GM21619 (cell line): ENCODE measurements at regions not wholly inside any gene's neighbourhood (a gene's known extent, or its start where the extent isn't known, plus 50 kb on each side); places are given as distances from the start of the nearest gene placed in this dataset.
"Not testable (repeated sequence)": the region's sequence is repeated elsewhere in the genome, so short reads cannot be mapped to it uniquely, and the experiment has no call there.

Experiments
- ATAC-seq: cut with Tn5 transposase; IDR thresholded peaks from one replicate; pipeline ENCODE4 v1.9.1; 2021; ENCODE audit not compliant: unreplicated experiment

GRCh38 chr6:75031102-75031501 lies 174.8 kb downstream of the COL12A1 start:
- ATAC-seq: not testable (repeated sequence)

DNA sequence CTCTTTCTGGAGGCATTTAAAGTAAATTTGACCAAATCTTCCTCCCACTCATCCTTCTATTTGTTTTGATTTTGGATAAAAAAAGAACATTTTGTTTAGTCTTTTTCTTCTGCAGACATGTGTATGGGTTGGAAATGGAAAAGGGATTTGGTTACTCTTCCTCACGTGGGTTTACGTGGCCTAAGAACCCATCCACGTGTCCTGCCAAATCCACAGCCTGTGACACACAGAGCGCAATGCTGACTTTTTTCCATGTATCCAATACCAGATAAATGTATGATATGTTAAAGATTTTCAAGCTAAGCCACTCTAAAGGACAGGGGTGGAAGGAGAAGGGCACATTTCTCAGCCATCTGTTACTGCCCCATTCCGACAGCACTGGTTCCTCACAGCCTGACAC lies 176.5 kb downstream of the COL12A1 start:
- ATAC-seq: no peak

DNA sequence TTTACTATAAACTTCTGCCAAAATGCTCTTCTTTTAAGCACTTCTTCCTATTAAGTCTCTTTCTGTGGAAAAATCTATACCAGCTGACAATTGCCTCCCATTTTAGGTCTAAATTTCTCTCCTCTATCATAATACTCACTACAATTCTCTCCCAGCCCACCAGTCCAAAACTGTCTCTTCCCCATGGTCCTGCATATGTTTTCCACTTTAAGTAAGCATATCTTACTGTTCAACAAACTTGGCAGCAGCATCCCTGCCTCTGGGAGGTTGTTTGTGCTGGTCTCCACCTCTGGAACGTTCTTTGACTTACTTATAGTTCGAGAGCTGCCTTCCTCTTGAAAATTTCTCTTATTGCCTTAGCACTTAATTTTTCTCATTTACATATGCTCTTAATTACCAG lies 180.5 kb downstream of the COL12A1 start:
- ATAC-seq: no peak

DNA sequence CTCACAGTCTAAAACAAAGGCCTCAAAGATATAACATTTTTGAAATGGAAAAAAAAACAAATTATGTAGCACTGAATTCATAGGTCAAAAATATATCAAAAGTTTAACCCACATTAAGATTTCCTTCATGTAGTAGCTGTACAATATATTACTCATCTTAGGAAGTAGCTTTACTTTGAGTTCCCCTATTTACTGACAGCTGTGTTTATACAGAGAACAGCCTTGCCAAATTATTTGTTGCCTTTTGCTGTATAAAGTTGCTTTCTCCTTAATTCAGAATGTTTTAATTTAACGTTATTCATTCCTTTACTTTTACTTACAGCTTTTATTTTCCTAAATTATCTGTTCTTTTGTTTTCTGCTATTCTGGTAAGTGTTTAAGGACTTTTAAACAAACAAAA lies 181.0 kb downstream of the COL12A1 start:
- ATAC-seq: no peak

DNA sequence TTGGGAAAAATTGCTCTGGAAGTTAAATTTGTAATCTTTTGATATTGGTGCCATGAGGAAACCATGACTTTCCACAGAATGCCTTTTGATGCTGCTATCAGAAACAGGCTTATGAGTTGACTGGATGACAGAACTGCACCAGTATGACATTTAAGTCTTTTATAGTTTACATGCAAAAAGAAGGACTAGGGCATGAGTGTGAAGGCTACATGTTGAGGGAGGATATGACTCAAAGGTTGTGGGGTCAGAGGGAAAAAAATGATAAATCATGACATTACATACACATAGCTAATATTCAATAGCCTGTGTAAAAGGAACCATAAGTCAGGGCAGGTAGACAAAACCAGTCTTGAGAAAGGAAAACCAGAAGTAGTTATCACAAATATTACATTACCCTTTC lies 182.2 kb downstream of the COL12A1 start:
- ATAC-seq: no peak

DNA sequence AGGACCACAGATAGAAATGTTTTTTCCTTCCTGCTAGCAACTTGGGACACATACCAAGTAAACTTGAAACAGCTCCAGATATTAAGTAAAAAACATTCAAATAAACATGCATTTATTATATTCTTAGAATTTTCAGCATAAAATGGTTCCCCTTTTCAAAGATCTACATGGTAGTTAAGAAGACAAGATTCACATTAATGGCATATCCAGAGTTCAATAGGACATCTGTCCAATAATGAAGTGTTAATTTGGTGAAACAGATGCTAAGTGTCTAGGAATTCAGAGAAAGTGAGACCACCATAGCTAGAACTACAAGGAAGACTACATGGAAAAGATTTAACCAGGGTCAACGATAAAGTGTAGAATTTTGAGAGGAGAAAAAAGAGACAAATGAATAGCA lies 184.9 kb downstream of the COL12A1 start:
- ATAC-seq: no peak

DNA sequence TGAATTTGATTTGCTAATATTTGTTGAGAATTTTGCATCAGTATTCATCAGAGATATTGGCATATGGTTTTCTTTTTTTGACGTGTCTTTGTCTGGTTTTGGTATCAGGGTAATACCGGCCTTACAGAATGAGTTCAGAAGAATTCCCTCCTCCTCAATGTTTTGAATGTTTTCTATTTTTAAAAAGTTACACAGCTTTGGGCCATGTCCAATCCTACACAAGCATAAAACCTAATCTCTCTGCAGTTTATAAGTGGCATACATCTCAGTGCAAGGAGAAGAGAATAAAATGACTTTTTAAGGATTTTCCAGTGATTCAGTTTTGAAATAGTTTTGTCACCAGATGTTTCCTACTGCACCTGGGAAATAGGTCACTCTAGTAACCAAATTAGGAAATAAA lies 185.5 kb downstream of the COL12A1 start:
- ATAC-seq: no peak

DNA sequence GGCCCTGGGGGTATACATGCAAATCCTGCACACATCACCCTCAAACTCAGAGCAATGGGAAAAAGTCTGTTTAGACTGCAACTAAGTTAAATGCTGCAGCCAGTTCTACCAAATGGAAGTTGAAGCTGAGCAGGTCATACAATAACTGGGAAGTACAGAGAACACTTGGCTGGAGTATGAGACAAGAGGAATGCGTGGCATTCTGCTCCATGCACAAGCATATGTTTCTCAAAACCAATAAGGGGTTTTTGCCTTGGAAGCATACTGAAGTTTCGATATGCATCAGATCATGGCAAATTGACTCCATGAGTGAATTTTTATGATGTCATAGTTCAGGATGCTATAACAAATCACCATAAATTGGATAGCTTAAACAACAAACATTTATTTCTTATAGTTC lies 193.8 kb downstream of the COL12A1 start:
- ATAC-seq: no peak

DNA sequence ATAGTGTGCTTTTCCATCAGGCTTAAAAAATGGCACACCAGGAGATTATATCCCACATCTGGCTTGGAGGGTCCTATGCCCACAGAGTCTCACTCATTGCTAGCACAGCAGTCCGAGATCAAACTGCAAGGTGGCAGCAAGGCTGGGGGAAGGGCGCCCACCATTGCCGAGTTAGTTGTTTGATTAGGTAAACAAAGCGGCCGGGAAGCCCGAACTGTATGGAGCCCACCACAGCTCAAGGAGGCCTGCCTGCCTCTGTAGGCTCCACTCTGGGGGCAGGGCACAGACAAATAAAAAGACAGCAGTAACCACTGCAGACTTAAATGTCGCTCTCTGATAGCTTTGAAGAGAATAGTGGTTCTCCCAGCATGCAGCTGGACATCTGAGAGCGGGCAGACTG lies 201.9 kb downstream of the COL12A1 start:
- not testable (repeated sequence) for ATAC-seq

DNA sequence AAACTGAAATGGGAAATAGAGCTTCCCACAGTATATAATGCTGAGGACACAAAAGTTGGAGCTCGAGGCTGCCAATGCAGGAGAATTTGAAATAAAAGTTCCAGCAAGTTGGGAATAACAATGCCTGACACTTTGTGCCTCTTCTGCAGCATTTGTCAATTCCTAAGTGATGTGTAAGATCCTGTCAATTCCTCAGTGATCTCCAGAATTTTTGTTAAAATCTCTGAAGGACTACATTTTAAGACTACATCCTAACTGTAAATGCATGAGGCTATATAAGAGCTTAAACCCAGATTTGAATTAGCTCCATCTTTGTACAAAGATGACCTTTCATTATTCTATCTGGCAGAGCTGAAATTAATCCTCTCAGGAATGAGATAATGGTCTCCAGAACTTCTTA lies 208.2 kb downstream of the COL12A1 start:
- no peak for ATAC-seq

DNA sequence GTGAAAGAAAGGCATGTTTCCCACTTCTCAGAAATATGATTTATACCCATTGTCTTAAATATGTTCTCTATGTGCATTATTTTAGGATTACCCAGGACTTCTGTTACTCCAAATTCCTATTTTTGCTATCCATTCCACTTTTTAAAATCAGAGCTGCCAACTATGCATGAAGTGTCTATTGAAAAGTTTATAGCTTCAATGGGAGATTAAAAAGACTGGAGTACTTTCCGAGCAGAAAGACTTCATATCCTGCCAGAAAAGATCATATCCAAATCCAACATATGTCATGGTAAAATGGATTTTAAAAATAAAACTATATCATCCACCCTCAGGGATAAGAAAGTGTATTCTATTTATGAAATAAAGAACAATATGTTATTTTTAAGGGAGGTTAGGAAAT lies 212.7 kb downstream of the COL12A1 start:
- no peak for ATAC-seq

- ATAC-seq: no peak
Observed at GRCh38 chr6:74991573-74992332, 214.1 kb downstream of the COL12A1 start.

- ATAC-seq: no peak
Observed at GRCh38 chr6:74979065-74979766, 226.6 kb downstream of the COL12A1 start.

GRCh38 chr6:74976701-74977100 lies 229.2 kb downstream of the COL12A1 start:
- no peak for ATAC-seq

- no peak for ATAC-seq
Observed at GRCh38 chr6:74976026-74976425, 229.8 kb downstream of the COL12A1 start.

DNA sequence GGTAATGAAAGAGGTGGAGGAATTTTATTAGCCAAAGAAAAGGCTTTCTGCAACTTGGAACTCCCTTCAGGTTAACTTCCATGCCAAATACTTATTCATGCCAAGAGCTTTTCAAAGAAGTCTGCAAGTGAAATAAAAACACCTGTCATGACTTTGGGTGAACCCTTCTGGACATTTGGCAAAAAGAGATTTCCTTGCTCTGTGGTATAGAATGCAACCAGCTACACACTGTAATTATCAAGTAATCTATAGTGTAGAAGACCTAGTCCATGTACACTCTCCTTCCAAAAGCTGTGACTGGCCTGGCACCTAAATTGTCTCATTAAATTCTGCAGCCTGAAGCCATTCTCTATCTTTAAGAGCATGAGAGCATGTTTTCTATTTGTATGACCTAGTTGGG lies 232.3 kb downstream of the COL12A1 start:
- ATAC-seq: no peak

- no peak for ATAC-seq
Observed at GRCh38 chr6:74971633-74972032, 234.2 kb downstream of the COL12A1 start.

DNA sequence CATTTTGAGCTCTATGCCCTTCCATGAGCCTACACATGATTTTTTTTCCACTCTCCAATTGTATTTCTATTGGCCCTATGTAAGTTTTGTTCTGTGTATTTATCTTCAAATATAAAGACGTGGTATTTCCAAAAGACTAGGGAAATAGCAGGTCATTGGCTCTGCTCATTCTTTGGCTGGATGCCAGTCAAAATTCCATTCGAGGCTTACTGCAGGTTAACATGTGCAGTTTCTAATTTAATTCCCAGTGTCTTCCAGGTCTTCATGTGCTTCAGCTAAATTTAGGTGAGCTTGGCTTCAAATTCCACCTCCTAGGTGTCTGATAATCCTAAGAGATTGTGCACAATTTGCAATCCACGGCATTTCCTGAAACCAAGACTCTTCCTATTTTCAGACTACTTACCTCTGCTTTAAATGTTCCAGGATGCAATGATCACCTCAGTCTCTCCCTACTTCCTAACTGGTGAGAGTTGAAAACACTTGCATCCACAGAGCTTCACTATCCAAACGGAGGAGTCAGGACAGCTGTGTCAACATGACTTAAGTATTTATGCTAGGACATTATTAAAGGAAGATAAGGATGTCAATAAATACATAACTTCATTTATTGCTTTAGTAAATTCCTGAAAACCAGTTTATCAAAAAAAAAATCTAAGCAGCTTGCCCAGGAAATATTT lies 236.1 kb downstream of the COL12A1 start:
- no peak for ATAC-seq

DNA sequence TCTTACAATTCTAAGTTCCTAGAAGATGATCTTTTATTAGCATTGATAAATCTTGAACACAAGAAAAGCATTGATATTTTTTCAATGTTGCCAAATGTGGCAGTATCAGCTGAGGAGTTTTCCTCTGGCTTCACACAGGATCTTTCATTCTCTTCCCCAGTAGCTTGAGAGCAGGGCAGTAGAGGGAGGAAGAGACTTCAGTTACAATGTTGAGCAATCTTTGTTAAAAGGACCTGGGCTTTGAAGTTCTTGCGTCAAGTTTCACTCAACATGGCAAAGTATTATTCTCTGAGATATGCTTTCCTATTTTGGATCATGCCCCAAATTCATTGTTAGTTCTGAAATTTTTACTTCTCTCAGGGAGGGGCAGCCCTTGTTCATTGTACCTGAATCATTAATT lies 238.0 kb downstream of the COL12A1 start:
- ATAC-seq: no peak

DNA sequence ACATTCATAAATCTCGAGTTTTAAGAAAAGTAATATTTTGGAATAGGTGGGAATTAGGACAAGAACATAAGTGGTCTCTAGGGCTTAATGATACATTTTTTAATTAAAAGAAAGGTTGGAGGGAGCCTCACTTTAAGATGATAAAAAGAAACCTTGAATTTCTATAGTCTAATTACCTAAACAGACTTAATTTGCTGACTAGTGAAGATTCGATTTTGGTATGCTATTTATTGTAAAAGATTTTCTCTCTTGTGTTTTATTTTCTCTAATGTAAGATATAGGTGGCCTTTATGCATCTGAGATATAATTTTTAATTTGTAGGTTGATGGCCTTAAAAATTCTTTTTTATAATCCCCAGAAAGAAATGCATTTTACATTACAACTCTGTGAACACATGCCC lies 239.1 kb downstream of the COL12A1 start:
- ATAC-seq: no peak

DNA sequence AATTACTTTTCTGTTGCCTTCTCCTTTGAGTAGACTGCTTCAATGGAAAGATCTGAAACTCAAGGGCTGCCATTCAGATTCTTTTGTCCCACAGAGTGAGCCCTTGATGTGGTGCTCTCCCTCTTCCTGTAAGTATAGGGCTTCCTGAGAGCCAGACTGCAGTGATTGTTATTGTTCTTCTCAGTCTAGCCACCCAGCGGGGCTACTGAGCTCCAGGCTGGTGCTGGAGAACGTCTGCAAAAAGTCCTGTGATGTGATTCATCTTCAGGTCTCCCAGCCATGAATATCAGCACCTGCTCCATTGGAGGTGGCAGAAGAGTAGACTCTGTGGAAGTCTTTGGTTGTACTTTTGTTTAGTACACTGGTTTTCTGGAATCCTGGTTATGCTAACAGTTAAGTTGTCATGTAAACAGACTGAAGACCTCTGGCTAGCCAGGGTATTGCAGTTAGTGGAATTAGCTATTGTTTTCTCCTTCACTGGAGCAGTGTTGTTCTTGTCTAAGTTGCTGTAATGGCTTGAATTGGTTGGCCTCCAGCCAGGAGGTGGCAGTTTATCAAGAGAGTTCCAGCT lies 240.9 kb downstream of the COL12A1 start:
- ATAC-seq: no peak
